Activated T-cell treated with anti-CD3 and anti-CD28 coated beads, Interleukin-2, amount 50 U/mL, for 4 hours (primary cell): ENCODE measurements at regions not wholly inside any gene's neighbourhood (a gene's known extent, or its start where the extent isn't known, plus 50 kb on each side); places are given as distances from the start of the nearest gene placed in this dataset.

ENCODE experiments used
- ATAC-seq, 2 donors: fragments of 200-7000 bp; cut with Tn5 transposase; one replicate each; pipeline ENCODE4 v1.10.0; 2021
- DNase-seq: peaks from one replicate; pipeline ENCODE4 v3.0.0-alpha.2; 2020
- H3K27me3 Mint-ChIP-seq: one replicate; pipeline ENCODE4 v1.8.0; 2021; ENCODE audit warnings: low read depth, mixed read lengths
- H3K36me3 Mint-ChIP-seq: one replicate; pipeline ENCODE4 v1.8.0; 2022; ENCODE audit warnings: mixed read lengths; ENCODE audit not compliant: insufficient read depth
- H3K4me1 Mint-ChIP-seq: one replicate; pipeline ENCODE4 v1.8.0; 2021; ENCODE audit warnings: low read depth, mixed read lengths
- H3K4me3 Mint-ChIP-seq: one replicate; pipeline ENCODE4 v1.8.0; 2021; ENCODE audit warnings: mild to moderate bottlenecking, moderate library complexity, mixed read lengths
- H3K9me3 Mint-ChIP-seq: one replicate; pipeline ENCODE4 v1.8.0; 2021; ENCODE audit warnings: mixed read lengths

DNA sequence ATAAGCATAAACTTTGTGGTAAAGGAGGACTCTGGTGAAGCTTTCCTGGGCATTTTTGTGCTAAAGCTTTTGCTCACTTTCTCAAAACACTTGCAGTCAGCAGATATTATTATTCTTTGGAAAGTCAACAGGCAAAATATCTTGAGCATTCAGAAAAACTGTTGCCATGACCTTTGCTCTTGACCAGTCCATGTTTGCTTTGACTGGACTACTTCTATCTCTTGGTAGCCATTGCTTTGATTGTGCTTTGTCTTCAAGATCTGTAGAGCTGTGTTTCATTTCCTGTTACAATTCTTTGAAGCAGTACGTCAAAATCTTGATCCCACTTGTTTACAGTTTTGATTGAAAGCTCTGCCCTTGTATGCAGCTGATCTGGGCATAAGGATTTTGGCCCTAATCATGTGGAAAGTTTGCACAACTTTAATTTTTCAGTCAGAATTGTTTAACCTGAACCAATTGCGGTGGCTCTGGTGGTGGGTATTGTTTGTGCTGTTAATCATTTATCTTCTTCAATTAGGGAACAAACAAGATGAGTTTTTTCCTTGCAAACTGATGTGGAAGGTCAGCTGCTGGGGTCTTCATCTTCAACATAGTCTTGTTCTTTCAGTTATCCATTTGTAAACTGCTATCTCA, 121.5 kb upstream of the NUDT6 start:
- DNase-seq (no peak), ATAC-seq (no peak)
- Mint-ChIP-seq H3K9me3 (peaks cover 37% of the 10 kb centered on the region), H3K4me3 (no peak overlapping the region), H3K4me1 (peaks cover 5% of the 10 kb centered on the region), H3K27me3 (no peaks in the 10 kb centered on the region), H3K36me3 (peaks cover 43% of the 10 kb centered on the region)

DNA sequence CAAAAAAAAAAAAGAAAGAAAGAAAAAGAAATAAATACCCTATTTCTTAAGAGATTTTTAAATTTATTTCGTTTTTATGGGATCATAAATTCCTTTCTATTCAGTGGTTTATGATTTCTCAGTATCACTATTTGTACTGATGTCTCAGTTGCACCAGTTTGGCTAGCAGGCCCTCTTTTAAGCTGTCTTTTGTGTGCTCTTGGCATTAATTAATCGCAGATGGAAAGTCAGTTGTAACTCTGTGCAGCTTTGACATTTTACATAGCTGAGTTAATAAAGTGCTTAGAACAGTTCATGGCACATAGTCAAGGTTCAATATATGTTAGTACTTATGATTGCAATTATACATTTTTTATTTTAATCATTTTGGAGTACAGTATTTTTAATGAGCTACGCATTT, 123.7 kb upstream of the NUDT6 start:
- H3K27me3 Mint-ChIP-seq = no peaks in the 10 kb centered on the region
- H3K4me1 Mint-ChIP-seq = peaks cover 13% of the 10 kb centered on the region
- ATAC-seq (no peak), DNase-seq (no peak)
- H3K36me3 Mint-ChIP-seq = peaks cover 57% of the 10 kb centered on the region
- H3K4me3 Mint-ChIP-seq = no peak overlapping the region
- H3K9me3 Mint-ChIP-seq = peaks cover 49% of the 10 kb centered on the region

DNA sequence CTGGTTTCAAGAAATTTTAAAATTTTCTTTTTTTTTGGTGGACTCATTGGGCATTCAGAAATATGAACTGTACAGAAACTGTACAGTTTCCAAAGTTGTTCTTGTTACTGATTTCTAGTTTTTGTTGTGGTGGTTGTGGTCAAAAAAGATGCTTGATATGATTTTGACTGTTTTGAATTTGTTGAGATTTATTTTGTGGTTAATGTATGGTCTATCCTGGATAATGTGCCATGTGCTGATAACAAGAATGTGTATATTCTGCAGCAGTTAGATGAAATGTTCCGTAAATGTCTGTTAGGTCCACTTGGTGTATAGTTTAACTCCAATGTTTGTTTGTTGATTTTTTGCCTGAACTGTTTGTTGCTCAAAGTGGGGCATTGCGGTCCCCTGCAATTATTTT, 127.6 kb upstream of the NUDT6 start:
- no peak for DNase-seq
- Mint-ChIP-seq H3K4me1 (peaks cover 11% of the 10 kb centered on the region), H3K9me3 (peaks cover 41% of the 10 kb centered on the region), H3K27me3 (no peaks in the 10 kb centered on the region), H3K4me3 (no peak overlapping the region), H3K36me3 (peaks cover 63% of the 10 kb centered on the region)
- no peak for ATAC-seq

DNA sequence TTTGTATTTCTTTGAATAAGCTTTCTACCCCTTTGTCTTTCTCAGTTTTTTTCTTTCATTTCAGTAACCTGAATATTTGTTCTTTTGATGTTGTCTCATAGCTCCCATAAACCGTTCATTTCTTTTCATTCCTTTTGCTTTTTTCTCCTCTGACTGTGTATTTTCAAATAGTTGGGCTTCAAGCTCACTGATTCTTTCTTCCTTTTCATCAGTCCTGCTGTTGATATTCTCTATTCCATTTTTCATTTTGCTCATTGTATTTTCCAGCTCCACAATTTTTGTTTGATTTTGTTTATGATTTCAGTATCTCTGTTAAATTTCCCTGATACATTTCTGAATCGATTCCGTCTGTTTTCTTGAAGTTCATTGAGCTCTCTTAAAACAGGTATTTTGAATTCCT, 129.6 kb upstream of the NUDT6 start:
- Mint-ChIP-seq H3K27me3 (no peaks in the 10 kb centered on the region), H3K4me3 (no peak overlapping the region), H3K36me3 (peaks cover 64% of the 10 kb centered on the region), H3K9me3 (peaks cover 37% of the 10 kb centered on the region), H3K4me1 (peaks cover 11% of the 10 kb centered on the region)
- no peak for ATAC-seq
- DNase-seq = no peak

GRCh38 chr4:123055943-123056342, 133.5 kb upstream of the NUDT6 start:
- Mint-ChIP-seq H3K9me3 (peaks cover 20% of the 10 kb centered on the region), H3K4me1 (no peaks in the 10 kb centered on the region), H3K27me3 (no peaks in the 10 kb centered on the region), H3K4me3 (no peak overlapping the region), H3K36me3 (peaks cover 61% of the 10 kb centered on the region)
- ATAC-seq (no peak), DNase-seq (no peak)

DNA sequence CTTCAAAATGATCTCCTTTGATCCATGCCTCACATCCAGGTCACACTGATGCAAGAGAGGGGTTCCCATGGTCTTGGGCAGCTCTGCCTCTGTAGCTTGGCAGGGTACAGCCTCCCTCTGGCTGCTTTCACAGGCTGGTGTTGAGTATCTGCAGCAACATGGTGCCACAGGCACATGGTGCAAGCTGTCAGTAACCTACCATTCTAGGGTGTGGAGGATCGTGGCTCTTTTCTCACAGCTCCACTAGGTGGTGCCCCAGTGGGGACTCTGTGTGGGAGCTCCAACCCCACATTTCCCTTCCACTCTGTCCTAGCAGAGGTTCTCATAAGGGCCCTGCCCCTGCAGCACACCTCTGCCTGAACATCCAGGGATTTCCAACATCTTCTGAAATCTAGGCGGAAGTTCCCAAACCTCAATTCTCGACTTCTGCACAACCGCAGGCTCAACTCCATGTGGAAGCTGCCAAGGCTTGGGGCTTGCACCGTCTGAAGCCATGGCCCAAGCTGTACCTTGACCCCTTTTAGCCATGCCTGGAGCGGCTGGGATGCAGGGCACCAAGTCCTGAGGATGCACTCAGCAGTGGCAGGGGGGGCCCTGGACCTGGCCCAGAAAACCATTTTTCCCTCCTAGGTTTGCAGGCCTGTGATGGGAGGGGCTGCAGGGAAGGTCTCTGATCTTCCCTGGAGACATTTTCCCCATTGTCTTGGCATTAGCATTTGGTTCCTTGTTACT, 137.8 kb upstream of the NUDT6 start:
- no peaks in the 10 kb centered on the region for H3K27me3 Mint-ChIP-seq
- ATAC-seq (no peak), DNase-seq (no peak)
- H3K36me3 Mint-ChIP-seq = peaks cover 43% of the 10 kb centered on the region
- no peaks in the 10 kb centered on the region for H3K4me1 Mint-ChIP-seq
- H3K4me3 Mint-ChIP-seq = no peak overlapping the region
- peaks cover 11% of the 10 kb centered on the region for H3K9me3 Mint-ChIP-seq

- H3K4me1 Mint-ChIP-seq = no peaks in the 10 kb centered on the region
- H3K4me3 Mint-ChIP-seq = no peak overlapping the region
- no peaks in the 10 kb centered on the region for H3K9me3 Mint-ChIP-seq
- peaks cover 24% of the 10 kb centered on the region for H3K36me3 Mint-ChIP-seq
- DNase-seq = no peak
- H3K27me3 Mint-ChIP-seq = no peaks in the 10 kb centered on the region
- no peak for ATAC-seq
Observed at GRCh38 chr4:123064390-123064789, 142.0 kb upstream of the NUDT6 start.

DNA sequence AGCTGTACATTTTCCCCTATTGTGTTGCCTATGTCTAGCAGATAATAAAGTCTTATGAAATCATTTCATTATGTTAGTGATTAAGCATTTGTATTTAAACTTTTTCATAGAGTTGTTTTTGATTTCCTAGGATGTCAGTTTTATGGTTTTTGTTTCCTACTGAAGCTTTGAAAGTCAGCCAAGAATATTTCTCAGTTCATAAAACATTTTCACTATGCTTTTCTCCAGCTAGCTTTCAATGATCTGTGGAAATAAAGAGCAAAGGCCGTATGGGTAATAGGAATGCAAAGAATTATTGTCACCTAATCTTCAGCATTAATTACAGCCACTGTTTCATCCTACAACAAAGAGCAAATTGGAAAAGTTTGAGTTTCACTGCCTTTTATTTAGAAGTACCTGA, 145.7 kb upstream of the NUDT6 start:
- no peak for DNase-seq
- Mint-ChIP-seq H3K4me1 (no peaks in the 10 kb centered on the region), H3K36me3 (peaks cover 9% of the 10 kb centered on the region), H3K9me3 (no peaks in the 10 kb centered on the region), H3K4me3 (no peak overlapping the region), H3K27me3 (no peaks in the 10 kb centered on the region)
- ATAC-seq = no peak

- Mint-ChIP-seq H3K27me3 (no peaks in the 10 kb centered on the region), H3K9me3 (no peaks in the 10 kb centered on the region), H3K4me1 (no peaks in the 10 kb centered on the region), H3K36me3 (peaks cover 6% of the 10 kb centered on the region), H3K4me3 (no peak overlapping the region)
- ATAC-seq (no peak), DNase-seq (no peak)
Observed at GRCh38 chr4:123072060-123072459, 149.7 kb upstream of the NUDT6 start.

DNA sequence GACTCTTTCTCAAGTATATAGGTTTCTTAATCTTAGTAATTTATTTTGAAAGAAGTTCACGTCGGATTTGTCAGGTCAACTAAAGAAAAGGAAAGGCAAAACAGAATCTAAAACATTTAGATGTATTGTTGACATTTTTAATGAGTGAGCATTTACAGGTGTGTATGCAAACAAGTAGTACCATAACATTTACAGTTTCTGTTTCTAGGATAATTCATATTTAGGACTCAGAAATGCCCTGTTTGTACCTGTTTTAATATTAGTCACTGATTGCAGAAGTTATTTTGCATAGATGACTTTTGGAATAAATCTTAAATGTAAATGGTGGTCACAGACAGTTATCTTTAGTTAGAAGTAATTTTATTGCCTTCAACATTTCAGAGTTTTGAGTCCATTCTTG, 151.3 kb upstream of the NUDT6 start:
- no peak for ATAC-seq
- no peaks in the 10 kb centered on the region for H3K9me3 Mint-ChIP-seq
- peaks cover 16% of the 10 kb centered on the region for H3K36me3 Mint-ChIP-seq
- H3K4me1 Mint-ChIP-seq = no peaks in the 10 kb centered on the region
- no peak overlapping the region for H3K4me3 Mint-ChIP-seq
- no peaks in the 10 kb centered on the region for H3K27me3 Mint-ChIP-seq
- DNase-seq = no peak

DNA sequence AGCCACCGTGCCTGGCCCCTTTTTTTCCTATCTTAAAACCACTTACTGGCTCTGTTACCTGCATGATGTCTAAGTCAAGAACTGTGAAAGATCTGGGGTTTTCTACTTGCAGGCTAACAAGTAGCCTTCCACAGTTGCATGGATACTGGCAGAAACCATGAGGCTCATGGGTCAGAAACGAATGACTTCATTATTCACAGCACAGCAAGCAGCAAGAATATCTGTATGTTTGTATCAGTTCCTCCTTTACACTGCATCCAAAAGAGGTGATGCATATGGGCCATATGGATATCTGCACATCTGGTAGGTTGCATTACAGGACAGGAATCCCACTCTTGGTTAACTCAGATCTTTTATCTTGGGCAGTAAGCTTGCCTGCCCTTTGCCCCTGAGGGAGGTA, 154.9 kb upstream of the NUDT6 start:
- ATAC-seq (no peak), DNase-seq (no peak)
- no peaks in the 10 kb centered on the region for H3K27me3 Mint-ChIP-seq
- H3K4me1 Mint-ChIP-seq = no peaks in the 10 kb centered on the region
- H3K4me3 Mint-ChIP-seq = no peak overlapping the region
- no peaks in the 10 kb centered on the region for H3K9me3 Mint-ChIP-seq
- H3K36me3 Mint-ChIP-seq = peaks cover 37% of the 10 kb centered on the region

DNA sequence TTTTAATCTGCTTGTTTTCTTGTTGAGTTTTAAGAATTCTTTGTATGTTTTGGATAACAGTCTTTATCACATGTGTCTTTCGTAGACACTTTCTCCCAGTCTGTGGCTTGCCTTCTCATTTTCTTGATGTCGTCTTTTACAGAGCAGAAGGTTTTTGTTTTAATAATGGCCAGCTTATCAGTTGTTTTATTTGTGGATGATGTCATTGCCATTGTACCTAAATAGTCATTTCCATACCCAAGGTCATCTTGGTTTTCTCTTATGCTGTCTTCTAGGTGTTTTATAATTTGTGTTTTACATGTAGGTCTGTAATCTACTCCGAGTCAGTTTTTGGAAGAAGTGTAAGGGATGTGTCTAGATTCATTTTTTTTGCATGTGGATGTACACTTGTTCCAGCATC, 159.6 kb upstream of the NUDT6 start:
- Mint-ChIP-seq H3K4me1 (peaks cover 5% of the 10 kb centered on the region), H3K27me3 (no peaks in the 10 kb centered on the region), H3K36me3 (peaks cover 60% of the 10 kb centered on the region), H3K9me3 (peaks cover 7% of the 10 kb centered on the region), H3K4me3 (no peak overlapping the region)
- no peak for DNase-seq
- no peak for ATAC-seq

DNA sequence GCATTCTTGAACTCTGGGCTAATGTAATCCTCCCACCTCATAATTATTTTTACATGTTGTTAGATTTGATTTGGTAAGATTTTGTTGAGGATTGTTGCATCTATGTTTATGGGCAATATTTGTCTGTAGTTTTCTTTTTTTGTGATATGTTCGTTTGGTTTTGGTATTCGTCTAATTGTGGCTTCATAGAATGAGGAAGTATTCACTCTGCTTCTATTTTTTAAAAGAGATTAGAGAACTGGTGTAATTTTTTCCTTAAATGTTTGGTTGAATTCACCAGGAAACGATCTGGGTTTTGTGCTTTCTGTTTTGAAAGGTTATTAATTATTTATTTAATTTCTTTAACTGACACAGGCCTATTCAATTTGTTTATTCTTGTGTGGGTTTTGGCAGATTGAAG, 161.2 kb upstream of the NUDT6 start:
- no peak for DNase-seq
- H3K4me1 Mint-ChIP-seq = peaks cover 5% of the 10 kb centered on the region
- H3K36me3 Mint-ChIP-seq = peaks cover 63% of the 10 kb centered on the region
- no peak for ATAC-seq
- H3K4me3 Mint-ChIP-seq = no peak overlapping the region
- H3K27me3 Mint-ChIP-seq = no peaks in the 10 kb centered on the region
- H3K9me3 Mint-ChIP-seq = peaks cover 9% of the 10 kb centered on the region

DNA sequence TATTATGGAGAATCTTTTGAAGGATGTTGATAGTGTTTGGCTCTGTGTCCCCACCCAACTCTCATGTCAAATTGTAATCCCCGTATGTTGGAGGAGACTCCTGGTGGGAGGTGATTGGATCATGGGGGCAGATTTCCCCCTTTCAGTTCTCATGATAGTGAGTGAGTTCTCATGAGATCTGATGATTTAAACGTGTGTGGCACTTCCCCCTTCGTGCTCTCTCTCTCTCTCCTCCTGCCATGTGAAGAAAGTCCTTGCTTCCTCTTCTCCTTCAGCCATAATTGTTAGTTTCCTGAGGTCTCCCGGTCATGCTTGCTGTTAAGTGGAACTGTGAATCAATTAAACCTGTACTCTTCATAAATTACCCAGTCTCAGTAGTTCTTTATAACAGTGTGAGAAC, 166.1 kb upstream of the NUDT6 start:
- ATAC-seq = no peak
- peaks cover 58% of the 10 kb centered on the region for H3K36me3 Mint-ChIP-seq

DNA sequence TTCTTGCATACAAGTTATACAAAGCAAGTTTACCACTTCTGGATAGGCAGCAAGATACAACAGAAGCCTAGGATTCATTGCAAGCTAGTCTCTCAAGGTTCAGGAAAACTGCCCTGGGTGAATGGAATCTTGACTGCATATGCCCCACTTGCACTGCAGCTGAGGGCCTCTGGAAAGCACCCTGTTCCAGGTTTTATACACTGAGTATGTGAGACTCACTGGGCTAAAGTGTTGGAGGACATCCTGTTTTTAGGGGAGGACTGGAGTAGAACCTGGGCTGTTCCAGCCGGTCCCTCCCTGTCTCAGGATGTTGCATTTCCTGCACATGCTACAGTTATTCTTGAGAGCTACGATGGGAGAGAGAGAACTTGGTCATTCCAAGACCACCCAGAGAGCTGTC, 168.5 kb upstream of the NUDT6 start:
- Mint-ChIP-seq H3K27me3 (no peaks in the 10 kb centered on the region), H3K4me1 (no peaks in the 10 kb centered on the region), H3K4me3 (no peak overlapping the region), H3K9me3 (peaks cover 10% of the 10 kb centered on the region), H3K36me3 (peaks cover 47% of the 10 kb centered on the region)
- DNase-seq (no peak), ATAC-seq (no peak)

More for the DNA sequence above, 166.1 kb upstream of the NUDT6 start:
- no peak for DNase-seq
- no peak overlapping the region for H3K4me3 Mint-ChIP-seq
- peaks cover 10% of the 10 kb centered on the region for H3K9me3 Mint-ChIP-seq
- H3K4me1 Mint-ChIP-seq = peaks cover 3% of the 10 kb centered on the region
- no peaks in the 10 kb centered on the region for H3K27me3 Mint-ChIP-seq
